ENCODE measurements at regions not wholly inside any gene's neighbourhood (a gene's known extent, or its start where the extent isn't known, plus 50 kb on each side); places are given as distances from the start of the nearest gene placed in this dataset.

DNA sequence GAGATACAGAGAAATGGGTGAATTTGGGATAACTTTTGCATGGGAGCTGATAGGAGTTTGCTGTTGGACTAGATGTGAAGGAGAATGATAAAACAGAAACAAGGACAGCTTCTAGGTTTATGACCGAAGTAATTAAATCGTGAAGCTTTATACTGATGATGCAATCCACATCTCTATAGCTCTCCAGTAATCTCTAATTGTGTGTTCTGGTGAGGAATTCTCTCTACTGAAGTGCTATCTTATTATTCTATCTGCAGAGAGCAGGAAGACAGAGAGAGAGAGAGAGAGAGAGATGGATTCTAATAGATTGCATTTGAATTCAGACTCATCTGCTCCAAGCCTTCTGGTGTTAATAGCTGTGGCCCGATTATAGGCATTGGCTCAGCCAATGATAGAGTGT lies 113.5 kb upstream of the FRMD4B start:
- dilution Hi-C loops (cut with MboI; ENCODE audit: extremely low pct_ligation_motif_present, low sequenced_read_pairs) (no loop called here), intact Hi-C loops (cut with micrococcal nuclease) (no loop called here)
- Histone ChIP-seq H3K9me3 (replicated peaks; ENCODE audit: control insufficient read depth, insufficient read depth, low read length) (no peaks in the 10 kb centered on the region), H2AFZ (ENCODE audit: low read depth, low read length) (no peak overlapping the region), H3K4me1 (ENCODE audit: control insufficient read depth, extremely low read depth, insufficient read depth, low read length) (no peaks in the 10 kb centered on the region), H3K9ac (replicated peaks; ENCODE audit: extremely low read depth, insufficient read depth, low read length) (no peak overlapping the region), H3K4me3 (replicated peaks in 1 of 3; ENCODE audit: insufficient read depth in 1 of 3, low read depth in 1 of 3, low read length in 3 of 3) (no peak overlapping the region), H3K9me1 (replicated peaks; ENCODE audit: control insufficient read depth, extremely low read depth, insufficient read depth, low read length) (no peaks in the 10 kb centered on the region), H3K36me3 (ENCODE audit: control insufficient read depth in 2 of 2, extremely low read depth in 1 of 2, insufficient read depth in 2 of 2, low read length in 2 of 2) (no peaks in the 10 kb centered on the region), H3K79me2 (ENCODE audit: control insufficient read depth, insufficient read depth, low read length) (no peaks in the 10 kb centered on the region), H3K27ac (ENCODE audit: insufficient read depth, low read depth, low read length) (no peak overlapping the region), H3K27me3 (ENCODE audit: control insufficient read depth in 2 of 2, insufficient read depth in 2 of 2, low read length in 2 of 2) (peaks cover 0 to 6% of the 10 kb centered on the region in 2 experiments), H3K4me2 (ENCODE audit: insufficient read depth, low read length) (no peak overlapping the region), H4K20me1 (replicated peaks; ENCODE audit: control insufficient read depth, extremely low read depth, insufficient read depth, low read length) (no peaks in the 10 kb centered on the region)
- ChIA-PET POLR2A (no interaction called here), CTCF (interaction anchor here (0.5 to 1.5 kb wide), 3 partner anchors 12 to 369 kb away, joined by 3 to 4 read pairs (median 3); no protein-coding TSS in a partner anchor)
- DNase-seq (ENCODE audit: low read depth, low spot score) (no peak), FAIRE-seq (no peak)
- TF ChIP-seq FOS (IDR thresholded peaks at IDR 0.05; ENCODE audit: borderline replicate concordance, insufficient read depth, low read length): no peak
- no TSS peak for BruUV-seq (replicated peaks)

DNA sequence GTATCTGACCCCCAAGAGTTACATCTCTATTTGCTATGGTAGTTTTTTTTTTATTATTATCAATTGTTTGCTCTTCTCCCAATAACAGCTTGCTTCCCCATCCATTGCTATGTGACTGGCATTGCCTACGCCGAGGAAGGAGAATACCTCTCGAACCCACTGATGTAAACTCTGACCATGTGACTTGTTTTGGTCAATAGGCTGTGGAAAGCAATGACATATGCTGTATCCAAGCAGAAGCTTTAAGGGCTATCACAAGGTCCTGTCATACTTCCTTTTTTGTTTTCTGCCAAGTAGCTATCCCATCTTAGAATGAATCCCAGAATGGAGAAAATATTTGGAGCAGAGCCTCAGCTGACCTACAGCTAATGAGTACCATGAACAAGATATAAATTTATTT lies 111.0 kb upstream of the FRMD4B start:
- H3K4me1 ChIP-seq (ENCODE audit: control insufficient read depth, extremely low read depth, insufficient read depth, low read length): no peaks in the 10 kb centered on the region
- BruUV-seq (replicated peaks): no TSS peak
- H3K9me3 ChIP-seq (replicated peaks; ENCODE audit: control insufficient read depth, insufficient read depth, low read length): no peaks in the 10 kb centered on the region
- CTCF ChIA-PET: interaction anchor here (0.9 kb wide), 1 partner anchor 308 kb away, joined by 3 read pairs; no protein-coding TSS in a partner anchor
- H3K36me3 ChIP-seq (ENCODE audit: control insufficient read depth in 2 of 2, extremely low read depth in 1 of 2, insufficient read depth in 2 of 2, low read length in 2 of 2): no peaks in the 10 kb centered on the region
- H3K79me2 ChIP-seq (ENCODE audit: control insufficient read depth, insufficient read depth, low read length): no peaks in the 10 kb centered on the region
- dilution Hi-C loops (cut with MboI; ENCODE audit: extremely low pct_ligation_motif_present, low sequenced_read_pairs): no loop called here
- DNase-seq (ENCODE audit: low read depth, low spot score): no peak
- H3K9ac ChIP-seq (replicated peaks; ENCODE audit: extremely low read depth, insufficient read depth, low read length): no peak overlapping the region
- POLR2A ChIA-PET: no interaction called here
- no peak overlapping the region for H3K4me2 ChIP-seq (ENCODE audit: insufficient read depth, low read length)
- H3K27ac ChIP-seq (ENCODE audit: insufficient read depth, low read depth, low read length): no peak overlapping the region
- H3K9me1 ChIP-seq (replicated peaks; ENCODE audit: control insufficient read depth, extremely low read depth, insufficient read depth, low read length): no peaks in the 10 kb centered on the region
- H4K20me1 ChIP-seq (replicated peaks; ENCODE audit: control insufficient read depth, extremely low read depth, insufficient read depth, low read length): no peaks in the 10 kb centered on the region
- intact Hi-C loops (cut with micrococcal nuclease): no loop called here
- no peak for TF ChIP-seq EZH2 (IDR thresholded peaks at IDR 0.05; ENCODE audit: borderline replicate concordance, low read depth, low read length, severe bottlenecking)
- TF ChIP-seq, protein P1, sequence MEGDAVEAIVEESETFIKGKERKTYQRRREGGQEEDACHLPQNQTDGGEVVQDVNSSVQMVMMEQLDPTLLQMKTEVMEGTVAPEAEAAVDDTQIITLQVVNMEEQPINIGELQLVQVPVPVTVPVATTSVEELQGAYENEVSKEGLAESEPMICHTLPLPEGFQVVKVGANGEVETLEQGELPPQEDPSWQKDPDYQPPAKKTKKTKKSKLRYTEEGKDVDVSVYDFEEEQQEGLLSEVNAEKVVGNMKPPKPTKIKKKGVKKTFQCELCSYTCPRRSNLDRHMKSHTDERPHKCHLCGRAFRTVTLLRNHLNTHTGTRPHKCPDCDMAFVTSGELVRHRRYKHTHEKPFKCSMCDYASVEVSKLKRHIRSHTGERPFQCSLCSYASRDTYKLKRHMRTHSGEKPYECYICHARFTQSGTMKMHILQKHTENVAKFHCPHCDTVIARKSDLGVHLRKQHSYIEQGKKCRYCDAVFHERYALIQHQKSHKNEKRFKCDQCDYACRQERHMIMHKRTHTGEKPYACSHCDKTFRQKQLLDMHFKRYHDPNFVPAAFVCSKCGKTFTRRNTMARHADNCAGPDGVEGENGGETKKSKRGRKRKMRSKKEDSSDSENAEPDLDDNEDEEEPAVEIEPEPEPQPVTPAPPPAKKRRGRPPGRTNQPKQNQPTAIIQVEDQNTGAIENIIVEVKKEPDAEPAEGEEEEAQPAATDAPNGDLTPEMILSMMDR (IDR thresholded peaks at IDR 0.05; ENCODE audit: extremely low read depth in 1 of 2, insufficient read depth in 1 of 2, low read depth in 1 of 2, low read length in 2 of 2): no peak
- TF ChIP-seq JUN (IDR thresholded peaks at IDR 0.05; ENCODE audit: borderline replicate concordance, insufficient read depth, insufficient read length, low read depth): no peak
- no peak for TF ChIP-seq FOS (IDR thresholded peaks at IDR 0.05; ENCODE audit: borderline replicate concordance, insufficient read depth, low read length)
- no peak for TF ChIP-seq POLR2A (IDR thresholded peaks at IDR 0.05; ENCODE audit: low read depth, low read length)
- TF ChIP-seq, protein P2, sequence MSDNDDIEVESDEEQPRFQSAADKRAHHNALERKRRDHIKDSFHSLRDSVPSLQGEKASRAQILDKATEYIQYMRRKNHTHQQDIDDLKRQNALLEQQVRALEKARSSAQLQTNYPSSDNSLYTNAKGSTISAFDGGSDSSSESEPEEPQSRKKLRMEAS (IDR thresholded peaks at IDR 0.05; ENCODE audit: insufficient read depth, insufficient read length): no peak
- no peak for TF ChIP-seq GATA2 (IDR thresholded peaks at IDR 0.05; ENCODE audit: insufficient read depth, insufficient read length, low read depth, low read length)
- TF ChIP-seq POLR2AphosphoS5 (IDR thresholded peaks at IDR 0.05; ENCODE audit: insufficient read depth, low read depth, low read length): no peak
- peaks cover 2 to 6% of the 10 kb centered on the region in 2 experiments for H3K27me3 ChIP-seq (ENCODE audit: control insufficient read depth in 2 of 2, insufficient read depth in 2 of 2, low read length in 2 of 2)
- no peak overlapping the region for H3K4me3 ChIP-seq (replicated peaks in 1 of 3; ENCODE audit: insufficient read depth in 1 of 3, low read depth in 1 of 3, low read length in 3 of 3)
- H2AFZ ChIP-seq (ENCODE audit: low read depth, low read length): no peak overlapping the region
- FAIRE-seq: no peak

Data from endothelial cell of umbilical vein (primary cell).